K562 (cell line): ENCODE measurements at regions not wholly inside any gene's neighbourhood (a gene's known extent, or its start where the extent isn't known, plus 50 kb on each side); places are given as distances from the start of the nearest gene placed in this dataset.
"Not testable (repeated sequence)": the region's sequence is repeated elsewhere in the genome, so short reads cannot be mapped to it uniquely, and the experiment has no call there.

Experiments
- ATAC-seq: fragments of 200-7000 bp; cut with Tn5 transposase; 3 replicates; pipeline ENCODE4 v1.9.1; 2020; ENCODE audit warnings: moderate library complexity
- BruUV-seq: library from RNA; stranded (reverse); fragments of 400-500 nt; replicated peaks from 2 replicates; lab custom pipeline; 2021; lab: Mats Ljungman, UMichigan
- CTCF ChIA-PET: fragments of 300-600 bp; formaldehyde crosslinking; extraction: SDS; loops from one replicate; lab custom pipeline; 2021; ENCODE audit warnings: low intra/inter-chr PET ratio; lab: Yijun Ruan, JAX
- POLR2A ChIA-PET: fragments of 300-600, 350-650 bp; sonication (Branson Sonifier 250); formaldehyde crosslinking; extraction: SDS; loops from one replicate; lab custom pipeline; 2021; ENCODE audit warnings: antibody characterized with exemption, inconsistent platforms; lab: Yijun Ruan, JAX
- DNase-seq, 4 experiments: peaks; one replicate each; pipeline versions ENCODE4 v3.0.0 to v3.0.0-alpha.2; 2011 to 2018; ENCODE audit warnings: low spot score in 3 of 4, mixed read lengths in 3 of 4; ENCODE audit errors: extremely low read depth in 1 of 4
- FAIRE-seq: peaks from 2 replicates; lab custom pipeline; 2011; peaks lifted over from hg19 to GRCh38; lab: Jason Lieb, UNC
- H2AFZ ChIP-seq: 2 replicates; pipeline ENCODE4 v1.6.0; 2011; ENCODE audit warnings: low read depth, low read length, control low read depth, inconsistent platforms
- H3K27ac ChIP-seq: fragments of 200-600 bp; 3 replicates; pipeline ENCODE4 v1.8.0; 2011; ENCODE audit warnings: low read depth, mild to moderate bottlenecking, control low read depth, inconsistent platforms, low read length, moderate library complexity, mixed read lengths; ENCODE audit errors: extremely low read depth
- H3K27me3 ChIP-seq, 2 experiments: fragments of 300-600 bp in 1 of 2; 2 replicates in 1 of 2; 3 replicates in 1 of 2; pipeline versions ENCODE4 v1.6.0 to v1.8.0; 2011; ENCODE audit warnings: inconsistent platforms in 2 of 2, low read length in 2 of 2, mild to moderate bottlenecking in 1 of 2, mixed read lengths in 1 of 2, moderate library complexity in 1 of 2; ENCODE audit not compliant: control insufficient read depth in 2 of 2, insufficient read depth in 2 of 2
- H3K36me3 ChIP-seq: fragments of 300-600 bp; 3 replicates; pipeline ENCODE4 v1.8.0; 2011; ENCODE audit warnings: mild to moderate bottlenecking, low read length, inconsistent platforms; ENCODE audit not compliant: control insufficient read depth, insufficient read depth
- H3K4me1 ChIP-seq, 2 experiments: fragments of 200-600 bp in 1 of 2; replicated peaks in 1 of 2; 2 replicates in 1 of 2; 3 replicates in 1 of 2; pipeline versions ENCODE4 v1.5.1 to v1.8.0; 2011; ENCODE audit warnings: inconsistent platforms in 2 of 2, low read length in 2 of 2, mild to moderate bottlenecking in 1 of 2, mixed read lengths in 1 of 2, moderate library complexity in 1 of 2; ENCODE audit not compliant: control insufficient read depth in 2 of 2, insufficient read depth in 2 of 2
- H3K4me2 ChIP-seq: 2 replicates; pipeline ENCODE4 v1.6.1; 2011; ENCODE audit warnings: low read length, control low read depth, inconsistent platforms, mixed read lengths; ENCODE audit not compliant: insufficient read depth
- H3K4me3 ChIP-seq: fragments of 200-600 bp; sonication (generic), shearing (Covaris generic); 2 replicates; pipeline ENCODE4 v1.5.1; 2016; ENCODE audit warnings: control low read depth, inconsistent platforms
- H3K79me2 ChIP-seq: fragments of 200-600 bp; 3 replicates; pipeline ENCODE4 v1.8.0; 2011; ENCODE audit warnings: low read length, inconsistent platforms; ENCODE audit not compliant: control insufficient read depth, insufficient read depth
- H3K9ac ChIP-seq, 2 experiments: 2 replicates each; pipeline versions ENCODE4 v1.6.0 to v1.6.1; 2011; ENCODE audit warnings: low read depth in 2 of 2, low read length in 2 of 2, control low read depth in 1 of 2, inconsistent platforms in 1 of 2, mild to moderate bottlenecking in 1 of 2, mixed read lengths in 1 of 2; ENCODE audit not compliant: insufficient read depth in 1 of 2
- H3K9me1 ChIP-seq: one replicate; pipeline ENCODE4 v1.6.0; 2011; ENCODE audit warnings: inconsistent platforms, mild to moderate bottlenecking, low read length, moderate library complexity; ENCODE audit not compliant: control insufficient read depth, insufficient read depth
- H3K9me3 ChIP-seq: replicated peaks from 2 replicates; pipeline ENCODE4 v1.5.1; 2011; ENCODE audit warnings: low read depth, low read length, inconsistent platforms; ENCODE audit not compliant: control insufficient read depth, insufficient read depth
- H4K20me1 ChIP-seq: replicated peaks from 2 replicates; pipeline ENCODE4 v1.6.1; 2011; ENCODE audit warnings: low read length, inconsistent platforms, mixed read lengths; ENCODE audit not compliant: control insufficient read depth, insufficient read depth
- CCNT2 ChIP-seq: IDR thresholded peaks from 2 replicates; pipeline ENCODE4 v1.6.1; 2011; ENCODE audit warnings: borderline replicate concordance, low read depth, mild to moderate bottlenecking, moderate library complexity, mixed read lengths, low read length; ENCODE audit not compliant: insufficient read length; ENCODE audit errors: extremely low read depth
- ILK ChIP-seq: fragments of 450-650 bp; IDR thresholded peaks from 2 replicates; pipeline ENCODE4 v1.6.1; 2016; ENCODE audit warnings: missing genetic modification characterization, low read depth, mild to moderate bottlenecking, missing compliant biosample characterization, moderate library complexity, borderline replicate concordance
- JUNB ChIP-seq: fragments of 450-650 bp; formaldehyde crosslinking; conservative IDR thresholded peaks from 2 replicates; pipeline ENCODE4 v1.4.0; 2020; ENCODE audit warnings: mild to moderate bottlenecking
- NCOA4 ChIP-seq: fragments of 450-650 bp; IDR thresholded peaks from 2 replicates; pipeline ENCODE4 v1.6.1; 2018; ENCODE audit warnings: mild to moderate bottlenecking; ENCODE audit not compliant: partially characterized antibody
- ZNF41 ChIP-seq: fragments of 250-450 bp; sonication (Bioruptor Pico); conservative IDR thresholded peaks from 2 replicates; pipeline ENCODE4 v1.4.0; 2020; ENCODE audit warnings: mild to moderate bottlenecking
- ZNF696 ChIP-seq: fragments of 250-450 bp; sonication (Bioruptor Pico); conservative IDR thresholded peaks from 2 replicates; pipeline ENCODE4 v1.4.0; 2020; ENCODE audit warnings: mild to moderate bottlenecking, moderate library complexity
- WGBS: fragments of 100-300 bp; shearing (Covaris generic); methylation state at CpG from one replicate; pipeline ENCODE4 v1.1.6; 2016; ENCODE audit warnings: low coverage, mixed read lengths; ENCODE audit not compliant: insufficient coverage; ENCODE audit errors: missing lambda C conversion rate; 5-methylcytosine and 5-hydroxymethylcytosine counted together
- in situ Hi-C: fragments of 300-500 bp; cut with MboI; formaldehyde crosslinking; loops from 4 replicates; pipeline ENCODE4 v1.15.0; 2018; ENCODE audit warnings: inconsistent platforms, mixed read lengths
- intact Hi-C: fragments of 100-400 bp; cut with micrococcal nuclease; formaldehyde crosslinking; loops from 2 replicates; pipeline ENCODE4 v1.14.2; 2022
- TF ChIP-seq, protein P1 (sequence below): fragments of 450-650 bp; IDR thresholded peaks from 2 replicates; pipeline ENCODE4 v1.6.1; 2017; ENCODE audit warnings: antibody characterized with exemption

DNA sequence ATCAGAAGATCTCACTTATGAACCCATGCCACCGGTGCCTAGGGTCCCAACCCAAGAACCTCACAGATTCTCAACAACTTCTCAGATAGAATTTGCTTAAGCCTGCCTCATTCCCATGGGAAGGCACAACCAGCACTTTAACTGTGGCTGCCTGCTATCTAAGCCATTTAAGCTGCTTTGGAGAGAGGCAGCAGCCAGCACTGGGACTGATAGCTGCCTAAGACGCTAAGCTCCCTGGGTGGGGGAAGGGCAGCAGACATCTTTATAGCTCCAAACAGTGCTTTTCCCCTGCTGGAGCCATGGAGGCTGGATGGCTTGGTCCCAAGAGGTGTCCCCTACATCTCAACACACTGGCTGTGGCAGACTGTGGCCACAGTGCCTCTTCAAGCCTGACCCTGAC is 1268.6 kb downstream of the FAM133A start (continued):
- TF ChIP-seq ZNF696 (CRISPR knock-in tag) (no peak), JUNB (no peak), NCOA4 (no peak), ILK (tag) (no peak), ZNF41 (no peak), CCNT2 (no peak)
- TF ChIP-seq, protein P1, sequence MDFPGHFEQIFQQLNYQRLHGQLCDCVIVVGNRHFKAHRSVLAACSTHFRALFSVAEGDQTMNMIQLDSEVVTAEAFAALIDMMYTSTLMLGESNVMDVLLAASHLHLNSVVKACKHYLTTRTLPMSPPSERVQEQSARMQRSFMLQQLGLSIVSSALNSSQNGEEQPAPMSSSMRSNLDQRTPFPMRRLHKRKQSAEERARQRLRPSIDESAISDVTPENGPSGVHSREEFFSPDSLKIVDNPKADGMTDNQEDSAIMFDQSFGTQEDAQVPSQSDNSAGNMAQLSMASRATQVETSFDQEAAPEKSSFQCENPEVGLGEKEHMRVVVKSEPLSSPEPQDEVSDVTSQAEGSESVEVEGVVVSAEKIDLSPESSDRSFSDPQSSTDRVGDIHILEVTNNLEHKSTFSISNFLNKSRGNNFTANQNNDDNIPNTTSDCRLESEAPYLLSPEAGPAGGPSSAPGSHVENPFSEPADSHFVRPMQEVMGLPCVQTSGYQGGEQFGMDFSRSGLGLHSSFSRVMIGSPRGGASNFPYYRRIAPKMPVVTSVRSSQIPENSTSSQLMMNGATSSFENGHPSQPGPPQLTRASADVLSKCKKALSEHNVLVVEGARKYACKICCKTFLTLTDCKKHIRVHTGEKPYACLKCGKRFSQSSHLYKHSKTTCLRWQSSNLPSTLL, result no peak

DNA sequence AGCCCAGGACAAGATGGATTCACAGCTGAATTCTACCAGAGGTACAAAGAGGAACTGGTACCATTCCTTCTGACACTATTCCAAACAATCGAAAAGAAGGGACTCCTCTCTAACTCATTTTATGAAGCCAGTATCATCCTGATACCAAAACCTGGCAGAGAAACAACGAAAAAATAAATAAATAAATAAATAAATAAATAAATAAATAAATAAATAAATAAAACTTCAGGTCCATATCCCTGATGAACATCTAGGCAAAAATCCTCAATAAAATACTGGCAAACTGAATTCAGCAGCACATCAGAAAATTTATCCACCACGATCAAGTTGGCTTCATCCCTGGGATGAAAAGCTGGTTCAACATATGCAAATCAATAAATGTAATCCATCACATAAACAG is 1272.1 kb downstream of the FAM133A start:
- H3K9ac ChIP-seq, H3K79me2 ChIP-seq, H3K27me3 ChIP-seq, H4K20me1 ChIP-seq, H3K36me3 ChIP-seq, FAIRE-seq, DNase-seq, H3K4me1 ChIP-seq, intact Hi-C loops, CTCF ChIA-PET, H3K27ac ChIP-seq, POLR2A ChIA-PET, H3K9me1 ChIP-seq, H3K4me3 ChIP-seq, BruUV-seq, H3K4me2 ChIP-seq, H2AFZ ChIP-seq, H3K9me3 ChIP-seq, ATAC-seq, in situ Hi-C loops: not testable (repeated sequence)
- WGBS, result 0% methylated on average over 2 of the region's 3 CpGs
